GM21528 (cell line): ENCODE measurements at regions not wholly inside any gene's neighbourhood (a gene's known extent, or its start where the extent isn't known, plus 50 kb on each side); places are given as distances from the start of the nearest gene placed in this dataset.
"Not testable (repeated sequence)": the region's sequence is repeated elsewhere in the genome, so short reads cannot be mapped to it uniquely, and the experiment has no call there.

Experiments used
- ATAC-seq: cut with Tn5 transposase; IDR thresholded peaks from one replicate; pipeline ENCODE4 v1.9.1; 2021; ENCODE audit warnings: mild to moderate bottlenecking, moderate library complexity; ENCODE audit not compliant: unreplicated experiment, low FRiP score

DNA sequence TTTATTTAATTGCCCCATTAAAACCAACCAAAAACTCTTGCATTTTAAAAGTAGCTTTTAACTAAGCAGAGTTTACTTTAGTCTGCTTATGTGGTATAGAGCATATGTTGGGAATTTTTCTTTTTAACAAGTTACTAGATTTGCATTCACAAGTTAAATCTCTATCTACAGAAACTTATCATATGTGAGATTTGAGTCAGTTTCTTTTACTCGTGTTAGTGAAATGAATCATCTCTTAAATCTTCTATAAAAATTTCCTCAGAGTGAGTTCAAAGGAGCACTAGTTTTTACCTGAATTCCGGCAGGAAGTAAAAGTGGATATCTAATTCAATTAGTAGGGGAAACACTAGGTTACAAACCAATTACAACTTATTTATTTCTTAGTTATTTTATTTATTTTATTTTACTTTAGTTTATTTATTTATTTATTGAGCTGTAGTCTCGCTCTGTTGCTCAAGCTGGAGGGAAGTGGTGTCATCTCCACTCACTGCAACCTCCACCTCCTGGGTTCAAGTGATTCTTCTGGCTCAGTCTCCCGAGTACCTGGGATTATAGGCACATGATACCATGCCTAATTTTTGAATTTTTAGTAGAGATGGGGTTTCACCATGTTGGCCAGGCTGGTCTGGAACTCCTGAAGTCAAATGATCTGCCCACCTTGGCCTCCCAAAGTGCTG, 1609.6 kb upstream of the B3GALT2 start:
- ATAC-seq: no peak

DNA sequence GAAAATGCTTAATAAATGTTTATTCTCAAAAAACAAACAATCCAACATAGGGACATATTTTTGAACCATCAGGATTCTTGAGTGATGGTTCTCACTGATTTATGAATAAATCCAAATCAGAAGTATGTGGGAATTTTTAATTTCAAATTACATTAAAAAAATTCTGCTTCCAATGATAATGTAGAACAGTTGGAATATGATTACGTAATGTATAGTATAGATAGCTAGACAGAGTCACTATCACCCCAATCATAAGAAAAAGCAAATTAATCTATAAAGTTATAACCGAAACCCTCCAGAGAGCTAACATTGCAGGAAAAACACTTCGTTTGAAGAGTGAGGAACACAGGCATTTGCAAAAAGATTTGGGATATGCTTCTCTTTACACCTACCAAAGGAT, 1600.6 kb upstream of the B3GALT2 start:
- ATAC-seq: no peak

DNA sequence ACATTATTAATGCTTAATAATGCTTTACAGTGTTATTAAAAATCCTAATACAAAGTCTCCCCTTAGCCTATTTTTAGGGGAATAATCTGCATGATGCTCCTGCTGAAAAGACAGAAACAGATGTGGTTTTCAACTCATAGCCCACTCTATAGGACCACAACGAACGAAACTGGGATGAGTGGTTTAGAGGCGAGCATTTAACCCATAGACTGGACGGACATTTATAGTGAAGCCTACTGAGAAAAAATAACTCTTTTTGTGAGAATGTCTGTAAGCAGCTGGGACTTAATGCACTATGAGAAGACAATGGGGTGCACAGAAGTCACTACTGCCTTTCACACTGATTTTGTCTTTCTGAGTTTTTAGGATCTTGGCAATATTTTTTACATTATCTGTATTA, 1599.6 kb upstream of the B3GALT2 start:
- ATAC-seq: no peak

DNA sequence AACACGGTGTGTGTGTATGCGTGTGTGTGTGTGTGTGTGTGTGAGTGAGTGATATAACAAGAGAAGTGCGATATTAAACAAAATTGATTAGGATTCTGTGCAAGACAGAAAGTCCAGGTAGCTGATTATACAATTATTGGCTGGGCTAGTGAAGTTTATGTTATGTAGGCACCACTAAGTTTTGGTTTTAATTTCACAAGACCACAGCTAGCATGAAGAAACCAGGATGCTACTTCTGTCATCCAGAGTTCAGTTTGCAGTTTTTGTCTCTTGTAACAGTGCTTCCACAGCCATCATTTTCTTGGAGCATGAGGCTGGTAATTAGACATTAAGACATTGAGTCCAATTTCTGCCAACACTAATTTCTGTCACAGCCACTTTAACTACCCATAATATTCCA, 1590.2 kb upstream of the B3GALT2 start:
- no peak for ATAC-seq

DNA sequence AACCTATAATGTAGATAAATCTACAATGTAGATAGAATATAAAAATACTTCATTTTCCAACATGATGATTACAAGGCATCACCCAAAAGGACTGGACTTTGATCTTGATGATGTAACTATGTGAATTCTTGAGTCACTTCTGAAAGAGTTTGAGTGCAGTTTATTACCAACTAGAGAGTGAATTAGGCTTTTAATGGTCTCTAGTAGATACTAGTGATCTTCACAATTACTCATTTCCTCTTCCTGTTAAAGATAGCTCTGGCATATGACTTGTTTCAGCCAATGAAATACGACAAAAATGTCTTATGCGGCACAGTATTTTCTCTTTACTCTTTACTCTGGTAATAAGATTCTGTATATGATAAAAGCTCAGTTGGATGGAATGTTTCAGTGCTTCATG, 1588.1 kb upstream of the B3GALT2 start:
- ATAC-seq: no peak

DNA sequence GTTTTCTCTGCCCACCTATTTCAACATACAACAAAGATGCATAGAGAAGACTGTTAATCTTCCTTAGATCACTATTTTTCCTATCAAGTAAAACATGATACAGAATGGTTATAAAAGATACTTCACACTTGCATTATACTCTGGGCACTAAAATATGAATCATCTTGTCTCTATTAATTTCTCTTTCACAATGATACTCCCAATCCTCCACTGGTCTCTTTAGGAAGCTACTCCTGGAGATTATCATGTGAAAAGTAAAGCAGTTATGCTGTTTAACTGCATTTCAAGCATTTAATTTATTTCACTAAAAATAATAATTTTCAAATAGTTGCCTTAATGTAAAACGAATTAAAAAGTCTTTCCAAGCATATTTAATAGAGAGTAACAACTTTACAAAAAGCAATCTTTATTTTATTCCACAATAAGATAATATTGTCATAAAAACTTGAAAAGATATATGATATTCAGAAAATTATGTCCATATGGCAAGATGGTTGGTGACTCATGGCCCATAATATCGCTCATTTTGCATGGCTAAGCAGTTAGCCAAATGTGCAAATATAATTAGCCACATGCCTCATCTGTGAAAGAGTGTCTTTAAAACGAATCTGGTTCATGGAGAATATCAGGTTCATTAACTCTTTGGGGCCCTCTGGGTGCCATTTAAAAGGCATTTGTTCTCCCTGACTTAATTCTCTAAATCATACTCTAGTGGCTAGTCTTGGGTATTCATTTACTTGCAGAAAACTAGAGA, 1569.0 kb upstream of the B3GALT2 start:
- ATAC-seq: no peak

DNA sequence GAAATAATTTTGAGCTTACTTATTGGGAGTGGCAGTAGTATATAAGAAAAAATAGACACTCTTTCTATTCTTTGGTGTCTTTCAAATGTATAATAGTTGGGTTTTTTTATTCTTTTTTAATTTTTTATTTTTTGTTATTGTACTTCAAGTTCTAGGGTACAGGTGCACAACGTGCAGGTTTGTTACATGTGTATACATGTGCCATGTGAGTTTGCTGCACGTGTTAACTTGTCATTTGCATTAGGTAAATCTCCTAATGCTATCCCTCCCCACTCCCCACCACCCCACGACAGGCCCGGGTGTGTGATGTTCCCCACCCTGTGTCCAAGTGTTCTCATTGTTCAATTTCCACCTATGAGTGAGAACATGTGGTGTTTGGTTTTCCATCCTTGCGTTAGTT, 1552.4 kb upstream of the B3GALT2 start:
- not testable (repeated sequence) for ATAC-seq

DNA sequence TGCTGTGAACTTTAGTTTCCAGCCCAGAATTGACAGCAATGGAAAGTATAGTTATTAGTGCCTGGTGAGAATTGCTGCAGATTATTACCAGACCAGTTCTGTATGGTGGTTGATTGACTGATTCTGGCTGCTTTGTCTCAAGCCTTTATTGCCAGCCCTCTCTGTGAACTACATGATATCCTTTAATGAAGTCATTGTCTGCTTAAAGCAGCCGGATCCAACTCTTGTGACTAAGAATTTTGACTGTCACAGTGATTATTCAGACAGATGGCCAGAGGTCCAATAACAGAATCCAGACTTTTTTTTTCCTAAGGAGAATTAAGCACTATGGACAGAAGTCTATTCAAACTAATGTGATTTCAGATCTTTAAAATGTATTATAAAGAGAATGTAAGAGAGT, 1548.6 kb upstream of the B3GALT2 start:
- ATAC-seq: no peak

DNA sequence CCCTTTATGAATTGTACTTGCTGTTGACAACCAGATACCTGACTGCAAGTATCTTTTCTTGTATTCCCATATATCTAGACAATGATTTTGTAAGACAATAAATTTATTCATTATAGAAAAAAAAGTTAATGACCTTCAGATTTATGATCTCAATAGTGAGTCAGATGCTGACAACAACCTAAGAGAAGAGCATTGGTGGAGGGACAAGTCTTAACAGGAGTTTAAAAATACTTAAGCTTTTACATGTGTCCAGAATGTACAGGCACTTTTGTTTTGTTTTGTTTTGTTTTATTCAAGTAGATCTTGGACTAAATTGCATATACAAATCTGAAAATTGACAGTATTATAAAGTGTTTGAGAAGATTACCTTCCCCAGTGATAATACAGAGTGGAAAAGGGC, 1544.6 kb upstream of the B3GALT2 start:
- ATAC-seq: no peak

DNA sequence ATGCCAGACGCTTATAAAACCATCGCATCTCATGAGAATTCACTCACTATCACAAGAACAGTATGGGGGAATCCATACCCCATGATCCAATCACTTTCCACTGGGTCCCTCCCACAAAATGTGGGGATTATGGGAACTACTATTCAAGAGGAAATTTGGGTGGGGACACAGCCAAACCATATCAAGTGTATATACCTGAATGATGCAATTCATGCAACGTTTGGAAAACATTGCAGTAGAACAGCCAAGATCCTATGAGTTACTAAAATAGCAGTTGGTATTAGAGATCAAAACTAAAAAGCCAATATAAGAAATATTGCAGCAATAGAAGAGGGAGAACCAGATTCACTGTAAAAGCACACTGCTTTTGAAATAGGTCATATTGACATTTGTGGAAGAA, 1543.9 kb upstream of the B3GALT2 start:
- ATAC-seq: no peak

DNA sequence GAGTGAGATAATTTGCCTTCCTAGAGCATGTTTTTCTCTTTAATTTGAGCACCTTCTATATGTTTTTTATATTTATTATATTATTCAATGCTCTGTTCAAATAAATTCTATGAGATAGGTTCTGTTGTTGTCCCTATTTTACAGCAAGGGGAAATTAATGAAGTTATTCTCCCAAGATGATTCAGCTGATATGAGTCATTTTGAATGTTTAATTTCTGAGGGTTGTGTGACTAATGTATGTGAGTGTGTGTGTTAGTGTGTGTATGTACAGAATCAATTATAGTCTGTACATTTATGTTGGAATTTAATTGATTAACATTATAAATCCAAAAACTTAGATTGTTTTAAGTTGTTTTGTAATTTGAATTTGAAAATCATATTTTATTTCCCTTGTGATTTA, 1536.7 kb upstream of the B3GALT2 start:
- ATAC-seq: no peak

DNA sequence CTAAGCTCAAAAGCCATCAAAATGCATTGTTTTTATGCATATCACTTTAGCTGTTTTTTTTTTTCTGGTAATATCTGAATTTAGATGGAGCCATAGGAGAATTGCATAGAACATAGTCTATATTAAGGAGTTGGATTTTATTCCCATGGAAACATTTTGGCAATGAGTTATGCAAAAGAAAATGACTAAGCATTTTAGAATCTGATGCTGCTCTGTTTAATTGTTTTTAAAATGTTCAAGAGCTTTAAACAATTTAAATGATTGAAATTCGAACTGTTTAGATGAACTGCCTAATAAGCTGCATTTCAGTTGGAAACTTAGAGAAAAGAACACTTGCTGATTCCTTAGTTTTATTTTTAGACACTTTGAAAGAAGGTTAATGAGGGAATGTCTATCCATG, 1531.5 kb upstream of the B3GALT2 start:
- ATAC-seq: no peak

DNA sequence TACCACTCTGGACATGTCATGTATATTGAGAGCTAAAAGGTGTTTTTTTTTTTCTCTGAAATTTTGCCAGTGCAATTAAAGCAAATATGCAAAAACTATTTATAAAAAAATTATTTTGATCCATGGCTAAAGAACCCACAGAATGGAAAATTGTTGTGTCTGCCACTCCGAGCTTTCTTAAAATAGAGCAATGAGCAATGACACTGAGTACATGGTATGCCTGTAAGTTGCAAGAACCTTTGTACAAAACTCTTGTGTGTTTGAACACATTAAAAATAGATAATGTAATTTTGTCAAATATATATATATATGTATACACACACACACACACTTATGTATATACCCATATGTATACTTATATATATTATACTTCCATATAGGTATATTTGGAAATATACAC, 1530.9 kb upstream of the B3GALT2 start:
- no peak for ATAC-seq

DNA sequence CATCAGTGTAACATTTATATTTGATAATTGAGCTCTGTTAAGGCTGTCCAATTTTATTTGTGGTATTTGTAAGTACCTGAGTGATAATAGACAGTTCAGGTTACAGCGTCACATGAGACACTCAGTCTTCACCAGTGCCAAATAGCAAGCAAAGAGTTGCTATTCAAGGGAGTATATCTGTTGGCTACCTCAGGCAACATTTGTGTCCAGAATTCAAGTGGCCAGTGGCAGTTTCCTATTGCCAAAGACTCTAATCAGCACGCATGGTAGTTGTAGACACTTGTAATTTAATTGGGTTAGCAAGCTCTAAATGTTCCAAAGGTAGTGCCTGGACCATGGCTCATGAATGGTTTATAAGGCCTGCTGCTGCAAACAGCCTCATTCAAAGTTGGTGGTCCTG, 1524.3 kb upstream of the B3GALT2 start:
- ATAC-seq: no peak

DNA sequence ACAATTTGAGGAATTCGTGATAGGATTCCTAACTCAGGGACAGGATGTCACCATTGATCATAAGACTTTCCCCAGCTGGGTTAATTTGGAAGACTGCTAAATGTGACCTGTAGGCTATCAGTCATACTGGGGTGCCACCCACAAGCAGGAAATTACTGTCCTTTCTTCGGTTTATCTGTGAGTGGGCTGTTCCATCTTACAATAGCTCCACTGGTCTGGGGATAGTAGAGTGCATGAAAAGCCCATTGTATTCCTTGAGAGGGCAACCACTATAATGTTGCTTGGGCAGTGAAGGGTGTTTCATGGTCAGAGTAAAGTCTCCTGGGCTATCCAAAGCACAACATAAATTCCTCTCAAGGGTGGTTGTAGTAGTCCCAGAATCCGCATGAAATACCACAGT, 1523.0 kb upstream of the B3GALT2 start:
- ATAC-seq: no peak

DNA sequence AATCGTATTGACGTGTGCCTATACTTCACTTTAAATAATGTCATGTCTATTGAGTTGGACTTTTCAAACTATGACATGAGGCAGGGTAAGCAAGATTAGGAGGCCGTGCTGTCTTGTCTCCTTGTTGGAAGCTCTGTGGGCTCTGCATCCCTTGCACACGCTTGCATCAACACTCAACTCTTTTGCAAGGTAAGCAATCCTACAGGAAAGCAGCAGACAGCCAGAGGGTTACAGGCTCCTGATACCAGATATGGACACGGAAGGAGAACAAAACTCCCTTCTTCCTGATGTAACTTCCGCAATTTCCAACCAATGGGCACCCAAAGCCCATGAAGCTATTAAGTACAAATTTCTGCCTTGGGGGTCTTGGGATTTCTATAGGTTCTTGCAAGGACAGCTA, 1520.7 kb upstream of the B3GALT2 start:
- no peak for ATAC-seq

DNA sequence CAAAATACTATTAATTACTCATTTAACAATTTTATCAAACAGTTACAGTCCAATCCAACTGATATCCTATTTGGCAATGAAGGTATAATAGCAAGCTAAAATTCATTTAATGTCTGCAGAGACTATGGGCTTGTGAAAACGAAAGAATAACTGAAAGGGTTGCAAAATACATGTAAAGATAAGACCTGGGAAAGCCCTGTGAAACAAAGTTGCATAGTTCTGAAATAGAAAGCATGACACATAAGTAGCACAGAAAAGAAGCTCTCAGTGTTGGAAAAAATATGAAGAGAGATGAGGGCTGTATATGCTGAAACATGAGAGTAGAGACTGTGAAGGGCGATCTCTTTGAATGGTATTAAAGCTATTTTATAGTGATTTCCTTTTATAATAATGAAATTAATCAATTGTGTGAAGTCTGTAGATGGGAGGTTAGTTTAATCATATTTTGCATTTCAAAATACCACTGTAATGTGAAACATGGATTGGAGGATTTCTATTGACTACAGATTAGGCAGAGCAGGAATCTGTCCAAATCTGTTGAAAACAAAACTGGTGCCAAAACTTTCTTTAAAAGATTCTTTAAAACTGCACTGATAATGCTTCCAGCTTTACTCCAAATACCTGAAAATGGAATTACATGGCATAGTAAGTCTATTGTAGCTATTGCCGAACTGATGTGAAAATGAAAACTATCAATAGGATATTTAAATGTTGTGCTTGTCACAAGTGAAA, 1518.9 kb upstream of the B3GALT2 start:
- ATAC-seq: no peak

DNA sequence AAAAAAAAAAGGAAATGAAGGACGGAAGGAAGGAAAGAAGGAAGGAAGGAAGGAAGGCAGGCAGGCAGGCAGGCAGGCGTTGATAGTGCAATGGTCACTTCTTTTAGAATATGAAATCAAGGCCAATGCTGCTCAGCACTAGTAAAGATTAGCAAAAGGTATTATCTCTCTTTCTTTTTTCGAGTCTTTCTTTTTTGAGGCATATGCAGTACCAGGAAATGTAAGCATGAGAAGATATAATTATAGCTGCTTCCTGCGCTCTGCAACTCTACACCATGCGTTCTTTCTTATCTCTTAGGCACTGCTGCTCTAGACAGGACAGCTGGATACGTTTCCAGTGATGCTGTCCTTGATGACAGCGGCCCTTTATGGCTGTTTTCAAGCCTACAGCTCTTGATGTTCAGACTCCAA, 1512.5 kb upstream of the B3GALT2 start:
- ATAC-seq: no peak

DNA sequence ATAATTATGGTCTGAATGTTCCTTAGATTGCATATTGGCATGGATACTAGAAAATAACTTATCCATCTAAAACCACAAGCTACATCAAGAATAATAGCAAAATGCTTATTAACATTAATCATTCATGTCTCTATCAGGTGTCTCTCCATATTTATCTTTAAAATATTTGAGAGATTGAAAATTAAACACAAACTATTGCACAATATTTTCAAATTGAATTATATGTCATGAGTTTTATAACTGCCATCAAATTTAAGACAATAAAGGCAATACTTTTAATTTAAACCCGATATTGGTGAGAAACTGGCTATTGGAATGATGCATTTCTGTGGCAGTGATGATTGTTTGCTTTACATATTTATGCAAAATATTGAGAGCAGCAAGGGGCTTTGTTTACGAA, 1506.8 kb upstream of the B3GALT2 start:
- ATAC-seq: no peak

DNA sequence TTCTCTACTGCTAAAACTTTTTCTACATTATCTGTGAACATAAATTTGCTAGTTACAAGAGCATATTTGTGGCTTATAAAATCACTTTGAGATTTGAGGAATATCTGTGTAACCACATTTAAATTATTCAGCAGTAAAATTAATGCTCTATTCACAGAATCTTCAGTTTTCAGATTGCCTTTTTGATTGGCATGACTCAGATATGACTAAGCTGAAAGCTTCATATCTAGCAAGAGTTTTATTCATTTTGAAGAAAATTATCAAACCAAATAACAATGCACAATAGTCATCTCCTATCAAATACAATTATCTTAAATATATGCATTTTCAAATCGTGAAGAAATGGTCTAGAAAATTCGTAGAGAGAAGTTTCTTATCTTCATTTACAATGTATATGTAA, 1498.2 kb upstream of the B3GALT2 start:
- no peak for ATAC-seq

DNA sequence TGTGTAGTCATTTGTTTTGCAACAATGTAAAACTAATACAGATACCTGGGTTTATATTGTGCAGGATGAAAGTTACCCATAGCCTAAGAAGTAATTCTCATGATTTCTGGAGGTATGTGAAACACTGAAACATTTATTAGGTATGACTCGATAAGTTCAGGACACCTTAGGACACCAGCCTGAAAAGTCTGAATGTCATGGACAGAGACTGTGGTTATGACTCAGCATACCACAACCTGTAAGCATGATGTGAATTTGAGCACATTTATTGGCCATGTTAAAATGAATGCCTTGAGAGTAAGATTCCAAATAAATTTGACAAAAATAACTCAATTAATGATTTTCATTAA, 1471.7 kb upstream of the B3GALT2 start:
- no peak for ATAC-seq

DNA sequence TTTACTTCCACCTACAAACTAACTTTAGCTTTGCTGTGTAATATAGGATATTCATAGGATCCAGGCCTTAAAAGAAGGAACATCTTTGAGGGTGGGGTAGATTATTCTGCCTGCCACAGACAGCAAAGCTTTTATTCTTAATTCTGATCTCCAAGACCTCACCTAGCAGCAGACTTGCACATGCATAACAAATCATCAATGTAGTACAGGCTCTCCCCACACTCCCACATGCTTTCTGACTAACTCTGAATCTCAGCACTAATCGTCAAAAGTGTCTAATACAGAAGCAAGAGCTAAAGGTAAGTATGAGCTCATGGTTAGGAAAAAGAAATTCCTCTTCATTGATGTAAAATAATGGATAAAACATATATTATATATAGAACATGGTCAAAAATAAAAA, 1468.5 kb upstream of the B3GALT2 start:
- no peak for ATAC-seq
